MCF 10A (cell line): ENCODE measurements at regions not wholly inside any gene's neighbourhood (a gene's known extent, or its start where the extent isn't known, plus 50 kb on each side); places are given as distances from the start of the nearest gene placed in this dataset.

ENCODE experiments used
- BruUV-seq: library from RNA; stranded (reverse); fragments of 400-500 nt; replicated peaks from 2 replicates; lab custom pipeline; 2021; lab: Mats Ljungman, UMichigan
- CTCF ChIA-PET: fragments of 300-600 bp; sonication (Branson Sonifier 250); formaldehyde crosslinking; extraction: SDS; loops from one replicate; lab custom pipeline; 2021; ENCODE audit warnings: antibody characterized with exemption, inconsistent platforms; lab: Yijun Ruan, JAX
- POLR2A ChIA-PET: fragments of 300-600, 350-650 bp; sonication (Branson Sonifier 250); formaldehyde crosslinking; extraction: SDS; loops from one replicate; lab custom pipeline; 2020; ENCODE audit warnings: antibody characterized with exemption, inconsistent platforms; lab: Yijun Ruan, JAX
- DNase-seq: peaks from one replicate; pipeline ENCODE4 v3.0.0-alpha.2; 2018; ENCODE audit not compliant: unreplicated experiment
- H3K27ac Mint-ChIP-seq: one replicate; pipeline ENCODE4 v1.8.0; 2022; ENCODE audit warnings: mild to moderate bottlenecking, low read depth, mixed read lengths; ENCODE audit not compliant: unreplicated experiment
- H3K27me3 Mint-ChIP-seq: one replicate; pipeline ENCODE4 v1.8.0; 2022; ENCODE audit warnings: mixed read lengths; ENCODE audit not compliant: insufficient read depth, unreplicated experiment
- H3K36me3 Mint-ChIP-seq: one replicate; pipeline ENCODE4 v1.8.0; 2022; ENCODE audit warnings: mild to moderate bottlenecking, moderate library complexity, mixed read lengths; ENCODE audit not compliant: insufficient read depth, unreplicated experiment
- H3K4me1 Mint-ChIP-seq: one replicate; pipeline ENCODE4 v1.8.0; 2022; ENCODE audit warnings: mixed read lengths; ENCODE audit not compliant: insufficient read depth, unreplicated experiment
- H3K4me3 Mint-ChIP-seq: one replicate; pipeline ENCODE4 v1.8.0; 2022; ENCODE audit warnings: mild to moderate bottlenecking, moderate library complexity, mixed read lengths; ENCODE audit not compliant: unreplicated experiment
- H3K9me3 Mint-ChIP-seq: one replicate; pipeline ENCODE4 v1.8.0; 2022; ENCODE audit warnings: mixed read lengths; ENCODE audit not compliant: unreplicated experiment
- intact Hi-C: fragments of 100-400 bp; cut with micrococcal nuclease; formaldehyde crosslinking; loops from 2 replicates; pipeline ENCODE4 v1.14.1; 2022
- TF ChIP-seq, protein P1 (sequence below): fragments of 200-600 bp; IDR thresholded peaks from one replicate; pipeline ENCODE4 v1.8.0; 2022; ENCODE audit warnings: antibody characterized with exemption, mild to moderate bottlenecking; ENCODE audit not compliant: unreplicated experiment

DNA sequence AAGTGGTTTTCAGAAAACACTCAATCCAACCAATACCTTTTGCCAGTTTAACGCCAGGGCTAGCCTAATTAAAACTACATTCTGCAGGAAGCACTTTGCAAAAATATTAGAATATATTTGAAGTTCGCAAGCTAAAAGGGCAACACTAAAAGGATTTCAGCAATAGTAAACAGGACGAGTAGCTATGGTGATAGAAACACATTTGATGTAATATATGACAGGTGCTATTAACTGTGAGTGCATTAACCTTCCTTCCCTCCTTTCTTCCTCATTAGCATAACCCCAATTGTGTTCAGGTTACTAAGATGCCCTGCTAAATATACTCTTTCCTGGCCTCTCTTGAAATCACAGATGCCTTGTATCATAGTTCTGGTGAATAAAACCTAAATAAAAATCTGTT, 85.6 kb upstream of the TMCC3 start:
- H3K27me3 Mint-ChIP-seq: peaks cover 29% of the 10 kb centered on the region
- intact Hi-C loops: no loop called here
- H3K4me3 Mint-ChIP-seq: no peak overlapping the region
- no peak overlapping the region for H3K27ac Mint-ChIP-seq
- ChIA-PET POLR2A (no interaction called here), CTCF (interaction anchor here (0.5 to 1.0 kb wide), 2 partner anchors 17 to 113 kb away, joined by 4 to 5 read pairs; no protein-coding TSS in a partner anchor)
- H3K9me3 Mint-ChIP-seq: no peaks in the 10 kb centered on the region
- no peaks in the 10 kb centered on the region for H3K4me1 Mint-ChIP-seq
- H3K36me3 Mint-ChIP-seq: no peaks in the 10 kb centered on the region
- no peak for DNase-seq
- TF ChIP-seq, protein P1, sequence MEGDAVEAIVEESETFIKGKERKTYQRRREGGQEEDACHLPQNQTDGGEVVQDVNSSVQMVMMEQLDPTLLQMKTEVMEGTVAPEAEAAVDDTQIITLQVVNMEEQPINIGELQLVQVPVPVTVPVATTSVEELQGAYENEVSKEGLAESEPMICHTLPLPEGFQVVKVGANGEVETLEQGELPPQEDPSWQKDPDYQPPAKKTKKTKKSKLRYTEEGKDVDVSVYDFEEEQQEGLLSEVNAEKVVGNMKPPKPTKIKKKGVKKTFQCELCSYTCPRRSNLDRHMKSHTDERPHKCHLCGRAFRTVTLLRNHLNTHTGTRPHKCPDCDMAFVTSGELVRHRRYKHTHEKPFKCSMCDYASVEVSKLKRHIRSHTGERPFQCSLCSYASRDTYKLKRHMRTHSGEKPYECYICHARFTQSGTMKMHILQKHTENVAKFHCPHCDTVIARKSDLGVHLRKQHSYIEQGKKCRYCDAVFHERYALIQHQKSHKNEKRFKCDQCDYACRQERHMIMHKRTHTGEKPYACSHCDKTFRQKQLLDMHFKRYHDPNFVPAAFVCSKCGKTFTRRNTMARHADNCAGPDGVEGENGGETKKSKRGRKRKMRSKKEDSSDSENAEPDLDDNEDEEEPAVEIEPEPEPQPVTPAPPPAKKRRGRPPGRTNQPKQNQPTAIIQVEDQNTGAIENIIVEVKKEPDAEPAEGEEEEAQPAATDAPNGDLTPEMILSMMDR: no peak
- BruUV-seq: no TSS peak

DNA sequence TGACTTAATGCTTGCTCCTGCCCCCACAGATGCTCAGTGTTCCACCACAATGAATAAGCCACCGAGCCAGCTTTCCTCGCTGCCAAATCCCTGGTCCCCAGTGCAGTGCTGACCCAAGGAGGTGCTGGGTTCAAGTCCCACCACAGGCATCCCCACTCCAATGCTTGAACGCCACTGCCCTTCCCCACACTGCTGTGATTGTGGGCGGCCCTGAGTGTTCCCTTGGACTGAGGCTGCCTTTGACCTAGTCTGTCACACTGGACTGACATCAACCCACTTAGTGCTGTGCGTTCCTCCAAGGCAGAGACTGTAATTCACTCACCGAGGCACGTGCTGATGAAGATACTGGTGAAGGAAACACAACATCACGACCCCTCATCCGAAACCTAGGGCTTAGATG, 83.4 kb upstream of the TMCC3 start:
- H3K9me3 Mint-ChIP-seq: peaks cover 7% of the 10 kb centered on the region
- peaks cover 10% of the 10 kb centered on the region for H3K27me3 Mint-ChIP-seq
- H3K36me3 Mint-ChIP-seq: no peaks in the 10 kb centered on the region
- H3K4me3 Mint-ChIP-seq: no peak overlapping the region
- no peak overlapping the region for H3K27ac Mint-ChIP-seq
- TF ChIP-seq, protein P1: no peak
- ChIA-PET POLR2A (interaction anchor here (1.1 kb wide), 1 partner anchor 9 kb away, joined by 3 read pairs; no protein-coding TSS in a partner anchor), CTCF (interaction anchor here (0.6 kb wide), 2 partner anchors 188 to 1054 kb away, joined by 4 to 6 read pairs; no protein-coding TSS in a partner anchor)
- no TSS peak for BruUV-seq
- DNase-seq: no peak
- no peaks in the 10 kb centered on the region for H3K4me1 Mint-ChIP-seq
- intact Hi-C loops: no loop called here

DNA sequence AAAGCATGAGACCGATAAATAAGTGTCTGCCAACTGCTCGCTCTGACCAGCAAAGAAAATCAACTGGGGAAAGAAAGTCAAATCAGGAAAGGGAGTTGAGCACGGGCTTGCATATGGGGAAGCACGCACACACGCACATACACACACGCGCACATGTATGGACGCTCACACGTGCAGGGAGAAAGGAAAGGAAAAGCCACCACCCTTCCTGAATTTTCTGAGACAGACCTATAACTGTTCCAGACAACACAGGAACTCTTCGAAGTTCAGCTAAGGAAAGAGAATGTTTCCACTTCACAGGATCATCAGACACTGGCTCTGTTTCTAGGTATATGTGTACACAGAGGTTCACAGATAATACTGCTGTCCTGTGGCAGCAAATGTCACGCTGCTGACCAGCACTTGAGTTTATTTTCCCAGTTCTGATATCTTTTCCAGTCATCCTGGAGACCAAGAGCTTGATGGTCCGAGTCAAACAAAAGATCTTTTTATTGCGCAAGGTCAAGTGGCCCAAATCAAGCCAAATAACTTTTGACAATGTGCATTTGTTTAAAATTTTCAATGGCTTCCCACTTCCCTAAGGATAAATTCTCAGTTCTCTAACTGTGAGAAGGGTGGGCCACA, 82.1 kb upstream of the TMCC3 start:
- no peak overlapping the region for H3K27ac Mint-ChIP-seq
- TF ChIP-seq, protein P1: no peak
- ChIA-PET POLR2A (no interaction called here), CTCF (interaction anchor here (0.8 to 1.8 kb wide), 2 partner anchors 181 to 598 kb away, joined by 3 to 8 read pairs; no protein-coding TSS in a partner anchor)
- H3K27me3 Mint-ChIP-seq: peaks cover 10% of the 10 kb centered on the region
- intact Hi-C loops: no loop called here
- peaks cover 7% of the 10 kb centered on the region for H3K9me3 Mint-ChIP-seq
- no peaks in the 10 kb centered on the region for H3K36me3 Mint-ChIP-seq
- H3K4me3 Mint-ChIP-seq: no peak overlapping the region
- BruUV-seq: no TSS peak
- no peak for DNase-seq
- H3K4me1 Mint-ChIP-seq: no peaks in the 10 kb centered on the region

DNA sequence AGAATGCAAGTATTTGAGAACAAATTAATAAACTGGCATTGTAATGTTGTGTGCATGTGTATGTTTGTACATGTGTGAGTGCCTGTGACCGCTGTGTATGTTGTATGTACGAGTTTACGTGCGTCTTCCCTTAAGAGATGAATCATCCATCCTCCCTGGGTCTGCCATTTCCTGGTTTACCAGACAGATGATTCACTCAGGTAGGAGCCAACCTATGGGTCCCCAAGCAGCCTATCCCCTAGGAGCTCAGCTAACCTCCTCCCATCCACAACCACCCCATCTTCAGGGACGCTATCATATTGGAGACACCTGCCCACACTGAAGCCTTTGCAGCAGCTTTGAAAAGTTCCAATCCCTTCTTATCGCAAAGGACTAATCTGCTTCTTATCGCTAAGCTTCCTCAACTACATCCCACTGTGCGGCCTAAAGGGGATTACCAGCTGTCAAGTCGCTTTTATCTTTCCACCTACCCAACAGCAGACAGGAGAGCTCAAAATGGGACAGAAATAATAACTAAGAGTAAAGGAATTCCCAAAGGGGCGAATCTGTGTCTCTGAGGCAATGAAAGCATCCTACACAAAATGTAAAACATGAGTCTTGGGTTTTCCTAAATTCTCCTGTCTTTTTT, 81.5 kb upstream of the TMCC3 start:
- DNase-seq: peak; percentile 37
- POLR2A ChIA-PET: no interaction called here
- CTCF ChIA-PET: interaction anchor here (0.8 to 1.8 kb wide), 2 partner anchors 182 to 598 kb away, joined by 3 to 8 read pairs; no protein-coding TSS in a partner anchor

More for the DNA sequence above, 81.5 kb upstream of the TMCC3 start:
- H3K4me3 Mint-ChIP-seq: no peak overlapping the region
- intact Hi-C loops: no loop called here
- TF ChIP-seq, protein P1: no peak
- H3K27ac Mint-ChIP-seq: no peak overlapping the region
- H3K9me3 Mint-ChIP-seq: peaks cover 7% of the 10 kb centered on the region
- H3K4me1 Mint-ChIP-seq: no peaks in the 10 kb centered on the region
- BruUV-seq: no TSS peak
- peaks cover 10% of the 10 kb centered on the region for H3K27me3 Mint-ChIP-seq
- no peaks in the 10 kb centered on the region for H3K36me3 Mint-ChIP-seq
